ENCODE measurements at regions not wholly inside any gene's neighbourhood (a gene's known extent, or its start where the extent isn't known, plus 50 kb on each side); places are given as distances from the start of the nearest gene placed in this dataset.

DNA sequence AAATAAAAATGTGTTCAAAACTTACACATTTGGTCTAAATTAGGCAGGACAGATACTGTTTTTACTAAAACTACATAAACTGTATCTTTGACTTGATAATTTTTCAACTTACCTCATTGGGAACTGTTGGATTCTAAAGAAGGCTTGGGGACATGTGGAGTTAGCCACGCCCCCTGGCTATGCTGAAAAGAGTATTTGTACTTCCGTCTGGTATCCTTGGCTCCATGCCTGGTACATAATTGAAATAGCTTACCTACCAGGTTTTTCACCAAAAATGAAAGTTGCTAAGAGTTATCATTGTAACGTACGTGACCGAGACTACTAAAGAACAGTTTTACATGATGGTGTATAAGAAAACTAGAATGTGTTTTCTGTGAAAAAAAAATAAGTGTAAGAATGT is 604.8 kb upstream of the IGFBP3 start:
- DNase-seq = peak; percentile 90

DNA sequence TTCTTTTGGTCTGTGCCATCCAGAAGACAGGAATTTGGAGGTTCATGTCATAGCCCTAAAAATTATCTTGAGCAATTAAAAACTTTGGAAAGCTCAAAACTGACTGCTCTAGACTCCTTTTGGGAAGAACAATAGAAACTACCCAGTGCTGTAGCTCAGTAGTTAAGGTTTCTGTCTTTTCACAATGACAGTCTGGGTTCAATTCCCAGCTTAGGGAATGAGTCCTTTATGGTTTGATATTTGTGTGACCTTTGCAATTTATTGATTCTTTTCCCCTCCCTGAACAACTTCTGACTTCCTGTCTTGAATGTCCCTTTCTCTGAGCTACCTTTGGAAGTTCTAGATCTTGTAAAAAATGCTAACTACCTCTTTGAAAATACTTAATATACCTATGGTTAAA is 603.3 kb upstream of the IGFBP3 start:
- DNase-seq = no peak

DNA sequence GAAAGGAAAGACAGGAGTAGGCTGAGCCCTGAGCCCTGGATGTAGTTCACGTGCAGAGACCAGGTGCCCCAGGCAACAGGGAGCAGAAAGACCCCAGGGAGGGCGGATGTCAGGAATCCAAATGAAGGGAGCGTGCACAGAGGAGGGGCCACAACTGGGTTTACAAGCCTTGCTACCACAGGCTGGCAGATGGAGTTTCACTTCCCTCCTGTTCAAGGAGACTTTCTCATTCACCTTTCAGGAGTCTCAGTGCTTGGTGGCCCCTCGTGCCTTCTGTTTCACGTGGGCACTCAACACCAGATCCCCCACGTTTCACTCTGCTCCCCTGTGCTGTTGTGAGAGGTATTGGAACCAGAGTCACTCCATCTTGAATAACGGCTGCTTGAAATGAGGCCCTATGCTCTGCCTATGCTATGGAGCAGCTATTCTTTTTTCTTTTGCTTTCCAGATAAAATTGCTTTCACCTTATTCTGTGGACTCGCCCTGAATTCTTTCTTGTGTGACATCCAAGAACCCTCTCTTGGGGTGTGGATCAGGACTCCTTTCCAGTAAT is 601.4 kb upstream of the IGFBP3 start:
- peak; percentile 69 for DNase-seq

DNA sequence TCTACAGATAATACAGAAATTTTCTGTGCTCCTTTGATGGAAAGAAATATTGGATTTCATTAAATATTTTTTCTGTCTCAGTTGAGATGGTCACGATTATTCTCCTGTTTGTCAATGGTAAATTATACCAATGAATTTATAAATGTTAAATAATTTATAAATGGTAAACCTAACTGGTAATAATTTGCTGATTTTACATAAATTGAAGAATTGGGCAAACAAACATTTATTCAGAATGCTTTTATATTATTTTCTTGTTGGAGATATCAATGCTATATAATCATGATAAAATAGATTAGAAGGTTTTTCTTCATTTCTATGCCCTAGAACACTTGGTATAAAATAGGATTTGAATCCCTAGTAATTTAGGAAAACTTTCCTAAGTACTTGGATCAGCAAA is 597.6 kb upstream of the IGFBP3 start:
- DNase-seq = no peak

DNA sequence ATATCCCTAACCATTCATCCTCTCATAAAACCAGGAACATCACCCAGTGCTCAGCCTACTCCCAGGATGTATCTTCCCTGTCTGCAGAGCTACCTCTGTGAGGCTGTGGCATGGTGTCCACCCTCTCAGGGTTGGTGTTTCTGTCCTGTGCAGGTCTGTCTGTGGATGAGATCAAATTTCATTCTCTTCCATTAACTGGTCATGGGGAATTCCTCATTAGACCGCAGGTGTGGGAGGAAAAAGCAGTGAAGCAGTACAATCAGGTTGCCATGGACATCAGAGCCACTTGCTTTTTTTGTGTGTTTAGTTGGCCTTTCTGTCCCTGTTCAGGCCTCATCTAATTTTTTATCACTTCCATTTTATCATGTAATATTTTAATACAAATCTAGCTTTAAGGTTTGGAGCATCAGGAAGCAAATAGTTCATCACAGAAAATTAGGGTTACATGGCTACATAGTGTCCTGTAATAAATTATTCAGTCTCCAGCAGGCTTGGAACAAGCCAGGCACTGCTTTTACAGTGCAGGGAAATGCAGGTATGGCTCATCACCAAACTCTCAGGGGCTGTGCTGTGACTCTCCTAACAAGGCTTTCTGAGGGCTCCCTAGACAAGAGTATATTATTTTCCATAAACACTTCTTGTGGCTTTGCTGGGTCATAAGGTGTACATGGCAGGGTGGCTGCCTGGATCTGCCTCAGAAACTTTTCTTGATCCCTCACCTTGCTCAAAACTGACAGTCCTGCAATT is 594.9 kb upstream of the IGFBP3 start:
- no peak for DNase-seq

DNA sequence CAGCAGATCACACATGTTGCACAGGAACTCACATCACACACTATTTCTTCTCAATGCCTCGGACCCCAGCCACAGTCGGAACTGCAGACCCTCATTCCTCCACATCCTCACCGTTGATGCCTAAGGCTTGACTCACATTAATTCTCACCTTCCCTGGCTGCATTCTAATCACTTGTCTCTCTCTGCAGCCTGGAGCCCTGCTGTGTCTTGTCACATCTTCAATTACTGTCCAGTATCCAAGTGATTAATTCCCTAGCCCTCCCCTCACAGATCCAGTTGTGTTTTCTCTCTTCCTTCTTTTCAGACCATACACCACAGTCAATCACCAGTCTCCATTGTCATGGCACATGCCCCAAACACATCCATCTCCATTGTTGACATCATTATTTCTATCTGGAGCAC is 592.4 kb upstream of the IGFBP3 start:
- no peak for DNase-seq

DNA sequence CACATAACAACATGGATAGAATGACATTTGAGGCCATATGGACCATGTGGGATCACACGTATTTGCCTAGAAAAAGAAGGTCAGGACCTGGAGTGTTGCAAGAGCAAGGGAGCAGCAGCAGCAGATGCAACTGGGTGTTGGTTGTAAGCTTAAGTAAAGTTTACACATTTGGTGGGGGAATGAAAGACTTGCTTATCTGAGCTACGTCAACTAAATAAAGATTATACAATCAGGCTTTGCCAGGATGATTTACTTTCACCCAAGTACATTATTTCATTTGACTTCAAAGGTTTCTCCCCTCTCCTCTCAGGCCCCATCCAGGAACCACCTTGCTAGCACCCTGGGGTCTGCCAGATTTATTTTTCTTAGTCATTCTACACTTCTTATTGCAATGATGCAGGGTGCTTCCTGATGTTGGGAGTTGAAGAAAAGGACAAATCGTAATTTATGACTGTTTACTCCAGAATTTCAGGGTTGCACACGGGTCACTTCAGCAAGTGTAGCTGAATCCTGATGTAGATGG is 591.9 kb upstream of the IGFBP3 start:
- DNase-seq = no peak

DNA sequence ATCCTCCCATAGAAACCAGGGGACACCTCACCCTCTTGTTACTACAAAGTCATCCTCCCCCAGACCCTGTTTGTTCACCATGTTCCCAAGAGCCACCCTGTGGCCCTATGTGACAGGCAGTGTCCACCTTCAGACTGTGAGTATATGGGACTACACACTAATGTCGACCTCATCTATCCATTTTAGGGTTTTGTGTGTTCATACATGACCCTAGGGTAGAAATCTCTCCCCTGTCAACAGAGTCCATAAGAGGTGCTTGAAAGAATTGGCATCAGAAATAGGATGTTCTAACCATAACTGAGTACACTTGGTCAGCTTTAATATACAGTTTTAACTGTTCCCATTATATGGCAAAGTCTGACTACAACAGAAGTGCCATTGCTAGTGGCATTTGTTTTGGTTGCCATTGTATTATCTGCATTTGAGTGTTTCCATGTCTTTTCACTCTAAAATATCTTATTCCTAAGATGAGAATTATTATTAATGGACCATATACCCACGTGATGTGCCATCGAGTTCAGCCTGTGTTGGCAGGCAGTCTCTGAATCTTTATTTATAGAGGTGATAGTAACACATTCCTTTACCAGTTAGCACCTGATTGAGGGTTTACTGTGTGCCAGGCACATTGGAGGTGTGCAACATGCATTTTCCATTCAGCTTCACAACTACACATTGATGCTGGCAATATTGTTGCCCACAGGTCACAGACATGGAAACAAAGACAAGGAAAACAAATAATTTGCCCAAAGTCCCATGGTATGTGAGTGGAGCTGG is 590.6 kb upstream of the IGFBP3 start:
- DNase-seq = no peak

DNA sequence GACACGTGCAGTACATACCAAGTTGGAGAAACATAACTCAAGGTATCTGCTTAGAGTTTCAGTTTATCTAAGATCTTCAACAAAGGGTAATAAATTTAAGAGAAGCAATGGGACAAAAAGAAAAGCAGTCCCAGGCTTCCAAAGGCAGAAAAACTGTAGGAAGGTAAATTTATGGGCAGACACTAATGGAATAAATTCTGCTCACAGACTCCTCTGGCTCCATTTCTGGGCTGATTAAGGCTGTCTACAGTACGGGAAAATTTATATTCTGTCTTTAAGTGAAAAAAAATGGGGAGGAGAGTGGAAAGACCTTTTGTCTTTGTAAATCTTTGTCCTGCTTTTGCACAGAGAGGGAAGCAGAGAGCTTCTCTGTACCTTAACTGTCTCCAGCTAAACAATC is 587.5 kb upstream of the IGFBP3 start:
- no peak for DNase-seq

DNA sequence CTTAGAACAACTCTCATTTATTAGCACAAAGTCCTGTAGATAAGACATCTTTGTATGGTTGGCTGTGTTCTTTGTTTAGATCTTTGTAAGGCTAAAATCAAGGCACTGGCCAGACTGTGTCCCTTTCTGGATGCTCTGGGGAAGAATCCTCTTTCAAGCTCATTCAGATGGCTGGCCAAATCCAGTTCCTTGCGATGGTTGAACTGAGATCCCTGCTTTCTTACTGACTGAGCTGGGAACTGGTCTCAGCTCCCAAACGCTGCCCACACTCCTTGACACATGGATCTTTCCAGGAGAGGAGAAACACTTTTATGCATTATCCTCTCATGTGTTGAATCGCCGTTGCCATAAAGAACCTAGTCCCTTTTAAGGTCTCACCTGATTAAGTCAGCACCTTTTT is 586.5 kb upstream of the IGFBP3 start:
- no peak for DNase-seq

DNA sequence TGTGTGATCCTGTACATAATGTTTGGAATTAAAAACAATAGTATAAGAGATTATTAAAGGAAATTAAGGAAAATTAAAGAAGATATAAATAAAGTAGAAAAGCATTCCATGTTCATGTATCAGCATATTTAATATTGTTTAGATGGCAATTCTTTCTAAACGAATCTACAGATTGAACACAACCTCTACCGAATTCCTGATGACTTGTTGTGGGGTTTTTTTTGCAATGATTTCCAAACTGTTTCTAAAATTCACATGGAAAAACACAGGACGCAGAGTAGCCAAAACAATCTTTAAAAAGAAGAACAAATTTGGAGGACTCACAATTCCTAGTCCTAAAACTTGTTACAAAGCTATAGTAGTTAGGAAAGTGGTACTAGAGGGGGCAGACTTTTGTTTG is 573.4 kb upstream of the IGFBP3 start:
- DNase-seq = no peak

DNA sequence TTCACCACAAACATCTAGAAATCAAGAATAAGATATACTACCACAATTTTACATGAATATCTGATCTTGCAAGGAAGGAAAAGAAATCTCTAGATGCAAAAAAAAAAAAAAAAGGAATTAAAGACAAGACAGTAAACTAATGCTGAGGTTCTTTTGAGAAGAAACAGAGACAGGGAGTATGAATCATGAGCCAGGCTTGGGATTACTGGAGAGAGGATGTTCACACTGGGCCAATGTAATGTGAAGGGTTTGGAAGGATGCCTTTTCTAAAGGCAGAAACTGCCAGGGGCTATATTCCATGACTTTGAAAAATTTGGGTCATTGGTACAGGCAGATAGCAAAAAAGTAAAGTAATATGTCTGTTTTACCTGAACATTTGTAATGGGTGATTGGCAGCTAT is 573.0 kb upstream of the IGFBP3 start:
- no peak for DNase-seq

DNA sequence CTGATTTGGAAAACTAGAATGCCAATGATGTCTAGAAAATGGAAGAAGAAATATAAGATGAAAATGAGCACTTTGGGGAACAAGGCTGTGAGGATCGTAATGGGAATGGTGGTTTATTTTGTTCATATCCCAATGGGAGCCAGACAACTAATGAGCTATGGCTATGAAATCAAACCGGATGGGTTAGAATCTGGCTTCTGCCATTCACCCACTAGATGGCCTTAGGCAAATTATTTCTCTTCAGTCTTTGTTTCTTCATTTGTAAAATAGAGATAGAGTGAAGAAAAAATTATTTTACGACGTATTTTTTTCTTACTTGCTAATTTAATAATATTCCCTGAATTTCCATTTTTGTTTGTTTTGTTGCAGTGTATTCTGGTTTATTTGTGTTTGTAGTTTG is 572.1 kb upstream of the IGFBP3 start:
- no peak for DNase-seq

DNA sequence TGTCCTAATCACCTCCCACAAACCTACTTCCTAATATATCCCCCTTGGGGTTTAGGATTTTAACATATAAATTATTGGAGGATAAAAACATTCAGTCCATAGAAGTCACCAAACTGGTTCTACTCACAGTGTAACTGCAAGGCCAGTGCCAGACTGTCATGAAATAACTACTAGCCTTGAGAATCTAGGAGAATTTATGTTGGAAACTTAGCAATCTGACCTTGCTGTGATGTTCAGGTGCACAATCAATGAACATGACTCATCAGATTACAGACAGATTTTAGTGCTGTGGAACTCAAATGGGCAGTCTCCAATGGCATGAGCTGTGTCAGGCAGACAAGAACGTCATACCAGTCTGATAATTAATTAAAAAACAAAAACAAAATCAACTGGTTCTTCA is 571.4 kb upstream of the IGFBP3 start:
- DNase-seq = no peak

DNA sequence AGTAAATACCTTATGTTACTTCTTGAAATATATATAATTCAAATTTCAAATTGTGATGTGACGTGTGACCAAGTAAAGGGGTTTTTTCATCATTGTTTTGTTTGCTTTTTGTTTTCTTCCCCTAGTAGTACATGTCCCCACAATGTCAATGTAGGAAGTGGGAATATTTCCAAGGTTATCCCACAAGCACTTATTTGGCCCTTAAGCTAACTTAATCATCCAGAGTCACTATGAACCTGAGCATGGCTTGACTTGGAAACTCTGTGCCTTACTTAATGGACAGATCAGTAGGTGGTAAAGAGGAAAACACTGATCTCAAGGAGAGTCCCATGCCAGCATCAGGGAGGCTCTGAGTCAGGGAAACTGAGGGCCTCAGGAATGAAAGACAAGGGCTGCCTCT is 569.3 kb upstream of the IGFBP3 start:
- no peak for DNase-seq

DNA sequence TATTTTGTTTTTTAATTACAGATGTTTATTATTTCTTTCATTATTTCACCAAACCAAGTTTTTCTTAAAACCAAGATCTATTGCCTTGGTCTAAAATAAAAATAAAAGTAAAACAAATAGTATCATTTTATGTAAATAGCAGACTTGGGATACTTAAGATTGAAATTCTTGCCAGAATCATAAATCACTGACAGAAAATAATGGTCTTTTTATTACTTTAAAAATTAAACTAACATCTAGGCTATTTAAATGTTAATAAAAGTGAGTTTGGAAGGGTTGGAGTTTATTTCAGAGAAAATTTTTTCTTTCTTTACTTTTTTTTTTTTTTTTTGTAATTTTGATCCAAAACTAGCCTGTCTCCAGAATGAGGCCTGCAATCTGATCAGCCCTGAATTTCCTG is 568.0 kb upstream of the IGFBP3 start:
- DNase-seq = no peak

DNA sequence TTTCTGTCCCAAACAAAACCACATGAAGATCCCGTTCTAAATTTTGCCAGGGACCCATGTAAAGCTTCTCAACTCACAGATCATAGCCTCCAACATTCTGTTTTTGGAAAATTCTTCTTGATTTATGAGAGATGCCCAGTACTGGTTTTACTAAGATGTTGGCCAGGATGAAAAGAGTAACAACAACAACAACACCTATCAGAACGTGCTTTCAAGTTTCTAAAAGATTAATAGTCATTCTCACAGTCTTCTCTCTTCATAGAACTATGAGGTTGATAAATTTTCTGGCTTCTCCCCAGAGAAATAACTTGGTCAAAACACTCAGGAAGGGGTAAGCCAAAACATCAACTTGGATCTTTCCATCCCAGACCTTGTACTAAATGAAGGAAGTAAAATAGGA is 567.5 kb upstream of the IGFBP3 start:
- DNase-seq = no peak

DNA sequence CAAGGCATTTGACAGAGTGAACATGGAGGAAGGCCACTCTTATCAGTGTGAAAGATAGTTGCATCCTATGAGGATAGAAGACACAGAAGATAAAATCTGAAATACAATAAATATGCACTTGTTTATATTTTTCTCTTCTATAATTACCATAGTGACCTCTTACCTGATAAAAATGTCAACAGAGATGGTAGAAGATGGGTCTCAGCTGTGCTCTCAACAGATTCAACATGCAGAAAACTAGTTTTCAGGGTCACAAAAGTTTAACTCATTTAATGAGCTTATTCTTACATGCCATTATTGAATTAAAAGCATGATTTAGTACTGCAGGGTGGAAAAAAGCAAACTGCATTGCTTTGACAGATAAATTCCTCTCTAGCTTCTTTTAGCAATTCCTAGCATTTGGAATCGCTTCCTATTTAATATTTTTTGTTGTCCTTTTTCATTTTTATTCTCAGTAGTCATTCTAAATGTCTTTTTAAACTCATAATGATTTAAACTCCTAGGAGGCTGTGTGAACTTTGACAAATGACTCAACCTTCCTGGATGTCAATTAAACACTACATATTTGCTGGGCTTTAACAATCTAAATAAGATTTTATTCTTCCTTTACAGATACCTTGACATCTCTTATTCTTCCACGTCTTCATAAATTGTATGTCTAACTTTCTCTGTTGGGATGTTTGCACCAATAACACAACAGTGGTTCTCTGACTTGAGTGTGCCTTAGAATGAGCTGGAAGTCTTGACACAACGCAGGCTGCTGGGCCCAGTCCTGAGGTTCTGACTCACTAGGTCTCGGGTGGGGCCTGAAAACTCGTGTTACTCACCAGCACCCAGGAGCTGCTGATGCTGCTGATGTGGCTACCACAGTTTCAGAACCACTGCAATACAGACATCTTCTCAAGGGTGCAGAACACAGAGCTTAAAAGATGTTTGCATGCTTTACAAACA is 565.5 kb upstream of the IGFBP3 start:
- DNase-seq = no peak

DNA sequence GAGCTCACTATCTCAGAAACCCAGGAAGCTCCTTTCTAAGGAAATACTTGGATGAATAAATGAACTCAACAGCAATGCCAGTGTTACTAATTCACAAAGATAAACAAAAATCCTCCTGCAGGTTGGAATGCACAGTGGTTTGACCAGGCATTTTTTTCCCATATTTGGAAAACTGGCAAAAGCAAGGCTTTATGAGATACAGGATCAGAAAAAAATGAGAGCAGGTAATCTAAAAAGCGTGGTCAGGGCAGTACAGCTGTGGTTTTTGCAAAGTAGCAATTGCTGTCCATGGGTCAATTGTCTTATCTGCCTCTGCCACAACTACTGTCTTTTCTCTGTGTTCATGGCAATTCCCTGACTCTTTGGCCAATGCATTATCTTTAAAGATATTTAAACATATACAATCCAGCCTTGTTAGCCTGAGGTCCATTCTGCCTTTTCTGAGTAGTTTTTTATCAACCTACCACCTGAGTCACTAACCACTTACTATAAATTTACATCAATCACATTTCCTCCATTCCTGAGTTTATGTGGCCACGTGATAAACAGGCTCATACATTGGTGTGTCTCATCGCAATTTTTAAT is 564.5 kb upstream of the IGFBP3 start:
- no peak for DNase-seq

DNA sequence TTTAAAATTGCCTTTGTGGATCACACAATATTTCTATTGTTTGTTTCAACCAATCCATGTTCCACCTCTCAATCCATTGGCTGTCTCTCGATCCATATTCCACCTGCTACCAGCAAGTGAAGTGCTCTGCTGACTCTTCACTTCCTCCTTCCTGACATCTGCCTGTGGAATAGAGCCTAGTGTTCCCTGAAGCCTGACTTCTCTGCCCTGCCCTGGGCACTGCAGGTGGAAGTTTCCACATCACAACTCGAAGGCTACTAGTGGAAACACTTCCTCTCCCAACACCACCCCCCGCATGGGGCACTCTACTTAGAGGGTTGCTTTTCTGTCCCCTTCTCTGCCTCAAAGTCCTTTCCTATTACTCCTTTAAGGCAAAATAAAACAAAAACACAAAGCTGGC is 563.8 kb upstream of the IGFBP3 start:
- DNase-seq = no peak

DNA sequence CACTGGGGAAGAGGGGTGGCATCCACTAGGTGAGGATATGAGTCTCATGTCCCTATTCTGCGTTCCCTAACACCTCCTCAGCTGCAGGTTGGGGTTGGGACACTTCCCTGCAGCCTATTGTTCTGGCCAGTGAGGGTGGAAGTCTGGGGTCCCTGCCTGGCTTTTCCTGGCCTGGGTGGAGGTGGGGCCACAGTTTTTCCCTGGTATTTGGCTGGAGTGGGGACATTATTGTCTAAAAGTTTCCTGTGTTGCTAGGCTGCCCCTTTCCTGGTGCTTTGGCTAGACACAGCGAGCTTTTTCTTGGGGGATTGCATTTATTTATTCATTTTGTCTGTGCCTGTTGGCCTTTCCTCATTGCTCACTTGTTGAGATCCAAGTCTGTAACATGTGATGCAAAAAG is 559.5 kb upstream of the IGFBP3 start:
- DNase-seq = no peak

DNA sequence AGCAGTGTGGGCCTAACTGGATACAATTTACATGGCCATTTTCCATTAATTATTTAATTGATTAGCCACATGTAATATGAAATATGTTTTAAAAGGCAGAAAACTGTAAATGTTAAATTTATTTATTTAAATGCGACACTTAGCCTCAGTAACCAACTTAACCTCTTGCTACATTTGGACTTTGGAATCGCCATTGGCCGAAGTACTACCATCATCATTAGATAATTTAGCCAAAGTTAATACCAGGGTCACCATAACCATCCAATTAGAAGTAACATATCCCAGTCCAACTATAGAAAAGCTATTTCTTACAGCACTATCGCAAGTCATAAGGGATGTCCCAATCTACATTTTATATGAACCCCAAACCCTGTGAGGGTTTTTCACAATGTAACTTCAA is 558.6 kb upstream of the IGFBP3 start:
- DNase-seq = no peak

DNA sequence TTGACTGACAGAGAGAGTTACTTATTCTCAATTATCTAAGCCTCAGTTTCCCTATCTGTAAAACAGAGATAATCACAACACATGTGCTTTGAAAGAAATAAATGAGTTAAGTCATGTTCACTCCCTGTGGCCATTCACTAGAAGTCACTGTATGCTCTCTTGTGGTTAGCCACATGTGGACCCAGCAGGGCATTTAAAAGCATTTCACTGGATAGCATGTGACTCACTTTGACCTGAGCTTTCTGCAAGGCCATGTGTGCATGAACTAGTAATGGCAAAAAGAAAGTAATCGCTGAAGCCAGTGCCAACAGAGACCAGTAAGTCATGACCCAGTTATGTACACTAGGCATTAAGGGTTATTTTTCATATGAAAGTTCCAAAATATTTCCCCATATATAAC is 557.0 kb upstream of the IGFBP3 start:
- no peak for DNase-seq
